Ascending aorta (tissue), 2 donors: ENCODE measurements at regions not wholly inside any gene's neighbourhood (a gene's known extent, or its start where the extent isn't known, plus 50 kb on each side); places are given as distances from the start of the nearest gene placed in this dataset.

Experiments
- DNase-seq, 2 donors: peaks; one replicate each; pipeline ENCODE4 v3.0.0-alpha.2; 2019; ENCODE audit warnings: low spot score in 2 of 2
- H3K27ac ChIP-seq, 2 donors: fragments of 200-600 bp; sonication (generic); one replicate each; pipeline ENCODE4 v1.5.1; 2016 to 2017; ENCODE audit warnings: mild to moderate bottlenecking in 1 of 2
- H3K27me3 ChIP-seq: fragments of 200-600 bp; sonication (generic); one replicate; pipeline ENCODE4 v1.5.1; 2017
- H3K36me3 ChIP-seq, 2 donors: fragments of 200-600 bp; sonication (generic); one replicate each; pipeline ENCODE4 v1.5.1; 2016
- H3K4me1 ChIP-seq, 2 donors: fragments of 200-600 bp; sonication (generic); one replicate each; pipeline ENCODE4 v1.5.1; 2016 to 2017; ENCODE audit warnings: mild to moderate bottlenecking in 1 of 2
- H3K4me3 ChIP-seq, 2 donors: fragments of 200-600 bp; sonication (generic); one replicate each; pipeline ENCODE4 v1.5.1; 2016 to 2017; ENCODE audit warnings: mild to moderate bottlenecking in 1 of 2
- H3K9me3 ChIP-seq, 2 donors: fragments of 200-600 bp; sonication (generic); one replicate each; pipeline ENCODE4 v1.5.1; 2016
- CTCF ChIP-seq, 3 experiments: fragments of 200-600 bp in 2 of 3; fragments of 450-650 bp in 1 of 3; sonication (generic) in 2 of 3; IDR thresholded peaks; one replicate each; pipeline ENCODE4 v1.5.1; 2016 to 2019; ENCODE audit warnings: antibody characterized with exemption in 3 of 3, mild to moderate bottlenecking in 1 of 3, moderate library complexity in 1 of 3
- intact Hi-C: fragments of 100-400 bp; cut with DNase I; formaldehyde crosslinking; loops from one replicate; pipeline ENCODE4 v1.15.1; 2023

- no peaks in the 10 kb centered on the region for H3K36me3 ChIP-seq
- H3K27ac ChIP-seq: no peak overlapping the region
- no peaks in the 10 kb centered on the region for H3K27me3 ChIP-seq
- H3K4me3 ChIP-seq: no peak overlapping the region
- no peak for DNase-seq
- no peaks in the 10 kb centered on the region for H3K9me3 ChIP-seq
- no peaks in the 10 kb centered on the region for H3K4me1 ChIP-seq
- no peak for TF ChIP-seq CTCF (IDR thresholded peaks at IDR 0.05)
- intact Hi-C loops: no loop called here
Measured at GRCh38 chr14:31953210-31953609, 123.9 kb upstream of the ARHGAP5 start.

GRCh38 chr14:31954991-31955390, 122.1 kb upstream of the ARHGAP5 start:
- no peak for DNase-seq
- intact Hi-C loops: no loop called here

GRCh38 chr14:31955936-31956579, 121.0 kb upstream of the ARHGAP5 start:
- DNase-seq: no peak
- no peak for TF ChIP-seq CTCF (IDR thresholded peaks at IDR 0.05)
- Histone ChIP-seq H3K4me3 (no peak overlapping the region), H3K36me3 (no peaks in the 10 kb centered on the region), H3K27me3 (no peaks in the 10 kb centered on the region), H3K4me1 (no peaks in the 10 kb centered on the region), H3K27ac (no peak overlapping the region), H3K9me3 (no peaks in the 10 kb centered on the region)
- intact Hi-C loops: no loop called here

More at GRCh38 chr14:31954991-31955390, 122.1 kb upstream of the ARHGAP5 start:
- no peak overlapping the region for H3K4me3 ChIP-seq
- H3K27me3 ChIP-seq: no peaks in the 10 kb centered on the region
- H3K4me1 ChIP-seq: no peaks in the 10 kb centered on the region
- H3K9me3 ChIP-seq: no peaks in the 10 kb centered on the region
- TF ChIP-seq CTCF (IDR thresholded peaks at IDR 0.05): no peak
- H3K27ac ChIP-seq: no peak overlapping the region
- no peaks in the 10 kb centered on the region for H3K36me3 ChIP-seq

GRCh38 chr14:31957565-31957964, 119.5 kb upstream of the ARHGAP5 start:
- Histone ChIP-seq H3K4me1 (no peaks in the 10 kb centered on the region), H3K9me3 (no peaks in the 10 kb centered on the region), H3K4me3 (no peak overlapping the region), H3K27ac (no peak overlapping the region), H3K36me3 (no peaks in the 10 kb centered on the region), H3K27me3 (no peaks in the 10 kb centered on the region)
- intact Hi-C loops: no loop called here
- no peak for TF ChIP-seq CTCF (IDR thresholded peaks at IDR 0.05)
- DNase-seq: no peak

- intact Hi-C loops: no loop called here
- H3K9me3 ChIP-seq: no peaks in the 10 kb centered on the region
- no peaks in the 10 kb centered on the region for H3K27me3 ChIP-seq
- no peak for DNase-seq
- no peaks in the 10 kb centered on the region for H3K4me1 ChIP-seq
- H3K36me3 ChIP-seq: no peaks in the 10 kb centered on the region
- H3K4me3 ChIP-seq: no peak overlapping the region
- H3K27ac ChIP-seq: no peak overlapping the region
- TF ChIP-seq CTCF (IDR thresholded peaks at IDR 0.05): no peak
Measured at GRCh38 chr14:31960039-31960438, 117.1 kb upstream of the ARHGAP5 start.

GRCh38 chr14:31961896-31962295, 115.2 kb upstream of the ARHGAP5 start:
- no peak for DNase-seq
- intact Hi-C loops: no loop called here
- no peak overlapping the region for H3K4me3 ChIP-seq
- no peak for TF ChIP-seq CTCF (IDR thresholded peaks at IDR 0.05)
- H3K36me3 ChIP-seq: no peaks in the 10 kb centered on the region
- no peaks in the 10 kb centered on the region for H3K4me1 ChIP-seq
- H3K27ac ChIP-seq: no peak overlapping the region
- no peaks in the 10 kb centered on the region for H3K9me3 ChIP-seq
- no peaks in the 10 kb centered on the region for H3K27me3 ChIP-seq
